Stimulated activated CD4-positive, alpha-beta T cell treated with anti-CD3 and anti-CD28 coated beads, Interleukin-2, amount 100 ng/mL, for 48 hours (primary cell): ENCODE measurements at regions not wholly inside any gene's neighbourhood (a gene's known extent, or its start where the extent isn't known, plus 50 kb on each side); places are given as distances from the start of the nearest gene placed in this dataset.
"Not testable (repeated sequence)": the region's sequence is repeated elsewhere in the genome, so short reads cannot be mapped to it uniquely, and the experiment has no call there.

ENCODE experiments used
- DNase-seq, 2 donors: peaks; one replicate each; pipeline ENCODE4 v3.0.0-alpha.2; 2020

DNA sequence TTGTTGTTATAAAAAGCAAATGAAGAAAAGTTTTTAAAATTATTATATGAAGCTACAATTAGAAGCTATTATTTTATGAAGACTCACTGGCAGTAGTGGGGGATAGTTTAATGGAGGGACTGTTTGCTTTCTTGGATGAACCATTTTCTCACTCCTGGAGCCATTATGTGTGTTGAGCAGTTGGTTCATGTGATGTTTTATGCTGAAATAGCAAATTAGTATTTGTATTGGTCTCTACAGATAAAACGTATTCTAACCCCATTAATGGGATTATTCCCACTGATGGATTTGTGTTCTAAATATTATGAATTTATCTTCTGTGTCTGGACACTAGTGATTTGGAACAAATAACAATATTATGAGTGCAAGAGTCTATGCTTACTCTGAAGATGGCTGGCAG lies 507.5 kb upstream of the FSHR start:
- DNase-seq = no peak

DNA sequence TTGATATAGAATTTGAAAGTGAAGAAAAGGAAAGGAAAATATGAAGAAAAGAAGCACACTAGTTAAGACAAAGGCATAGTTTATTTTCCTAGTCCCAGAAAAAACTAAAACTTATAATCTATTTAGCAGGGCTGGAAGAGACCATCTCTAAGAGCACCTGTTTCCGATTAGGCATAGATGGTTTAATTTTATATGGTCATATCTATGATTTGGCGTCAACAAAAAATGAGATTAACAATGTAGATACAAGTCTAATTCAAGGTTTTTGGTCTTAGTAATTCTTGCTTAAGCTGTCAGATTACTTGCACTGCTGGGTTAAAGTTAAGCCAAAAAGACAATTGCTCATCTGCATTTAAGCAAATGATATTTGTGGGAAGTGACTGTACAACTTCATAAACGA lies 502.5 kb upstream of the FSHR start:
- DNase-seq = no peak

- DNase-seq = no peak
These were observed 488.8 kb upstream of the FSHR start for GRCh38 chr2:49643149-49643548.

DNA sequence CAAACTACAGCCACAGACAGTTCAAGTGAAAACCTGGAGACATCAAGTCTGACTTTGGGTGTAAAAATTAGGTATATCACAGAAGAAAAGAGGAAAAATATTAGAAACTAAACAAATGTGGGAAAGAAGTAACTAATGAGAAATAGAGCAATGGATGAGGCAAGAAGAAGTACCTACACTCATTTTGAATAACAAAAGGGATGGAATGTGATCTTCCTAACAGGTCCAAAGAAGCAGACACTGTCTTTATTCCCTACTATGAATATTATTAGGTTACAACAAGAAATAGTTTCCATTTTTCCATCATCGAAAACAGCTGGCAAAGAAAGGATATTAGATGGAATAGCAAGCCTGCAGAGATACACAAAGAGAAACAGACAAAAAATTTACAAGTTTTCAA lies 486.3 kb upstream of the FSHR start:
- DNase-seq = no peak

DNA sequence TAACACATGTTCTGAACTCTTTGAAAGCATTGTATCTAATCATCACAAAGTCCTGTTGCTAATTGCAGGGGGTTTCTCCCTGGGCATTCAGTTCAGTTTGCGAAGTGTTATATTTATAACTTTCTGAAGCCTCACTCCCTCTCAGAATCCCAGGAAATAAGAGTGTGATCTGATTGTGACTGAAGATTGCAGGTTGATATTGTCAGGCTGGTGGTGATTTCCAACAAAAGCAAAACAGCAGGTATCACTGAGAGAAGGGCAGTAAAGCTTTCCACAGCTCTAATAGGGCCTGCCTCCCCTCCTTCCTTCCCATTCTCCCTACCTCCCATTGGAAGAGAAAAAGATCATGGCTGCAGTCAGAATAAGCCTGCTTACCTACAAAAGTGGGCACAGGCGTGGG lies 466.7 kb upstream of the FSHR start:
- DNase-seq = no peak

- DNase-seq = no peak
These were observed 465.5 kb upstream of the FSHR start for GRCh38 chr2:49619804-49620203.

DNA sequence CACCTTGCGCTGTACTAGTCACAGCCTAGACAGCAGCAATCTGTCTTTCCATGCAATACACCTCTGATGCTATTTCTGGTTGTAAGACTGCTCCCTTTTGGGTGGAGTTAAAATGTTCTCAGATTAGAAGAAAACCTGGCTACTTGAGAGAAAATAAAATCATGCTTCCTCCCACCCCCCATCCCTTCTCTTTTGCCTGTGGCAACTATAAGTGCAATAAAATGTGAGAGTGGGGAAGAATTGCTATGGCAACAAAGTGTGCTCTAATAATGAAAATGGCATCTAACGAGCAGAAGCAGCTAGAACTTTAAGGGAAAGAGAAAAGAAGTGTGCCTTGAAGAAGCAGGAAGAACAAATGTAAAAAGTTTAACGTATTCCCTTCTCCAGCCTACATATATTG lies 464.2 kb upstream of the FSHR start:
- no peak for DNase-seq

DNA sequence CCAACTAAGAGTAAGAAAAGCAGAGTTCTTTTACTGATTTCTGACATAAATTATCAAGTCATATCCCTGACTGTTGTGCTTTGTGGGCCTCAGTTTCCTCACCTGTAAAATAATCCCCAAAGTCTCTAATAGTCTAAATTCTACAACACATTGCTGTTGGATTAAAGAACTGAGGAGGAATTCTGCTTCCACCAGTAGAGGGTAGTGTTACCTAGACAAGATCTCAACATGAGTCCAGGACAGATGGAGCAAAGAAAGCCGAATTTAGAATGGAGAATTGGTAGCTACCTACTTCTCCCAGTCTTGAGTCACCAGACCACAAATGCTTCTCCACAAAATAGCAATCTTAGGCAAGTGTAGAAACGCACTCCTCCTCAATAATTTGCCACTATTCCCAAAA lies 462.5 kb upstream of the FSHR start:
- DNase-seq = no peak

- DNase-seq = not testable (repeated sequence)
These were observed 457.5 kb upstream of the FSHR start for GRCh38 chr2:49611796-49612195.

- DNase-seq = no peak
These were observed 446.2 kb upstream of the FSHR start for GRCh38 chr2:49600524-49600923.

DNA sequence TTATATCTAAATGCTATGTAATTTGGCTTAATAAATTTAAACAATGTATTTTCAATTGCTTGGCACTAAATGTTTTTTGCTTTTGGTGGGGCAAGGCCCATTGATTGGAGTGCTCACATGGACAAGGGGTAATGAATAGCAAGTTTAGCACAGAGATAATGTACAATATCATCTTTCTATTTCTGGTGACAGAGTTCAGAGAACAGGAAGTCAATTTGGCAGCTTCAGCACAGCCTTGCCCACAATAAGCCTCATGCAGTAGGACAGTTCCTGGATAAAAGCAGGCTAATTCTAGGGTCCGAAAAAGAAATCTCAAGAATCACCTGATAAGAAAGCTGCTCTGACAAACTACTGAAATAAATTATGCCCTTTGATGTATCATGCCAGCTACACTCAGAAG lies 443.9 kb upstream of the FSHR start:
- DNase-seq = no peak

DNA sequence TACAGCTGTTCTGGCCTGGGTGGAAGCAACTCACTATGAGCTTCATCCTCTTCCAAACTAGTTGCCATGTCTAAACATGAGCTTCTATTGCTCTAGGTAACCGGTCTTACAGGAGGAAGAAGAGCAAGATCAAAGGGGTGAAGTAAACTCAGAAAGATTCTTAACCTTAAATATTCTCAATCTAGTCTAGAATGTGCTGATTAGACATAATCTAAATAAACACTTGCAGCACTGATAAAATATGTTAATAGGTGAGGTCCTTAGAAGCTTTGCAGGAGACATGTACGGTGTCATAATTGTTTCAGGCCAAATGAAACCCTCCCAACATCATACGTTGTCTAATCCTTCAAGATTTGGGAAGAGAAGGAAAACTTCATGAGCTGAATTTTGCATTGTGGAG lies 431.6 kb upstream of the FSHR start:
- no peak for DNase-seq

DNA sequence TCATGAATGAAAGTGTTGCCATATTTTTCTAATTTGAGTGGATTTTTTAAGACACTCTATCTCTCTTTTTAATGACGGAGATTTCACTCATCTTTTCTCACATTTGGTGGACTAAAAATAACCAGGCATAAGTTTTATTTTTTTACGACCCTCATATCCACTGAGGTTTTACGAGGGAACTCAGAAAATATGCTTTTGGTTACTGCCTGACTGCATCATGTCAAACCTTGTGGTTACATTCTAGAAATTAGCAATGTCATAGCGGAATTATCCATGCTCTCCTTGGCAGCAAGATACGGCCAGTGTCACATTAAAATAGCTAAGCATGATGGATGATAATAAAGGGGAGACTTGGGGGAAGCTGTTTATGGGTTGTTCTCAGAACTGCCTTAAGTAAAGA lies 428.6 kb upstream of the FSHR start:
- DNase-seq = no peak

GRCh38 chr2:49577041-49577440 lies 422.7 kb upstream of the FSHR start:
- no peak for DNase-seq

- DNase-seq = no peak
These were observed 414.9 kb upstream of the FSHR start for GRCh38 chr2:49569176-49569575.

GRCh38 chr2:49567811-49568600 lies 413.7 kb upstream of the FSHR start:
- no peak for DNase-seq

GRCh38 chr2:49567021-49567420 lies 412.7 kb upstream of the FSHR start:
- DNase-seq = no peak

DNA sequence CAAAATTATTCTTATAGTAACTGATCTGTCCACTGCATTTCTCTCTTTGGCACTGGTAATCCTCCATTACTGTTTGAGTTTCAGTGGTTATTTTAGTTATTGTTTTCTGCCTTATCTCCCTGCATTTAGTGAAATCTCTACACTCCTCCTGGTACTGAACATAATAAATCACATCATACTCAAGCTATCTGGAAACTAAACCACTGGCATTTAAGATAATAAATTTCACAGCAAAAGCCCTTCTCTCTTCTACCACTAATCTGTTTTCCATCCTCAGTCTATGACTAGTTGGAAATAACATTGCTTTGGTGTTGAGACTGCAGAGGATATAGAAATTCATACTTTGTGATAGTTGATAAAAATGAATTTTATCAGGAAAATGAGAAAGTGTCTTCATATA lies 399.3 kb upstream of the FSHR start:
- no peak for DNase-seq

GRCh38 chr2:49532702-49533101 lies 378.4 kb upstream of the FSHR start:
- DNase-seq = no peak

DNA sequence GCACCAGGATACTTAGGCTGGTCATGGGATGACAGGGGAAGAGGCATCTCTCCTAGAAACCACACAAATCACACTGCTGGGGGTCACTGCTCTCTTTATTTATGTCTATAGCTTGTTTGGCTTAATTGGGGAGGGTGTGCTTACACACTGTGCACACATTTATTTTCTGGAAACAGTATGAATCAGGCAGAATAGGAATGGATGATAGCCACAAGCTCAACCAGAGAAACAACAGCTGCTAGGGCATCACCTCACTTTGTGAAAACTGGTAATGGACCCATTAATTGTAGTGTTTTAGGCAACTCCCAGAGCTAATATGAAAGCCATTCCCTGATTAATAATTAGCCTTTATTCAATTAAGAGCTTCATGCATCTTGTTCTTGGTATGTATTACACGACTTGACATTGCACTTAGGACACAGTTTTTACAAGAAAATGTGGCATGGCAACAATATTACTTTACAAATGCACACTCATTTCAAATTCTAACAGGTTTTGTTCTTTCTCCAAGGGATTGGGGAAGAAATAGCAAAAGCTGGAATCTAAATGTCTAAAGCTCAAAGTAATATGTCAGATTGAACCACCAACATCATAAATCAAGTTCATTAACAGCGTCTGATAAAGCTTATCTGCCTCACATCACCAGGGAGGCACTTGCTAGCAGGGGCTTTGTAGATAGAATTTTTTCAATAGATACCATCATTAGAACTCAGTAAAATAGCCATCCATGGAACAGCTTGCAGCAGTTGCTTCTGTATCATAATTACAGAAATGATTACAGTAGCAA lies 361.9 kb upstream of the FSHR start:
- no peak for DNase-seq

GRCh38 chr2:49514201-49514600 lies 359.9 kb upstream of the FSHR start:
- DNase-seq = no peak

- peak in 1 of 2 donors; percentile 4 for DNase-seq
These were observed 336.4 kb upstream of the FSHR start for GRCh38 chr2:49490710-49491109.

GRCh38 chr2:49487139-49487538 lies 332.8 kb upstream of the FSHR start:
- no peak for DNase-seq

GRCh38 chr2:49480520-49480919 lies 326.2 kb upstream of the FSHR start:
- DNase-seq = no peak
